Epithelial cell of proximal tubule (primary cell): ENCODE measurements at regions not wholly inside any gene's neighbourhood (a gene's known extent, or its start where the extent isn't known, plus 50 kb on each side); places are given as distances from the start of the nearest gene placed in this dataset.

Source experiments
- DNase-seq: peaks from one replicate; pipeline ENCODE4 v3.0.0-alpha.2; 2011; ENCODE audit warnings: low read depth
- H3K4me3 ChIP-seq: 2 replicates; pipeline ENCODE4 v1.5.1; 2011; ENCODE audit warnings: low read depth, mild to moderate bottlenecking, low read length
- CTCF ChIP-seq: conservative IDR thresholded peaks from 2 replicates; pipeline ENCODE4 v1.5.1; 2012; ENCODE audit warnings: low read depth, mild to moderate bottlenecking, low read length

- H3K4me3 ChIP-seq = no peak overlapping the region
- no peak for DNase-seq
- no peak for TF ChIP-seq CTCF
Observed at GRCh38 chr13:67351114-67351513, 121.0 kb upstream of the PCDH9 start.

- DNase-seq = no peak
- TF ChIP-seq CTCF = no peak
- no peak overlapping the region for H3K4me3 ChIP-seq
Observed at GRCh38 chr13:67343777-67344176, 113.6 kb upstream of the PCDH9 start.

- no peak overlapping the region for H3K4me3 ChIP-seq
- no peak for DNase-seq
- TF ChIP-seq CTCF = no peak
Observed at GRCh38 chr13:67341406-67341805, 111.3 kb upstream of the PCDH9 start.

- no peak for TF ChIP-seq CTCF
- DNase-seq = no peak
- H3K4me3 ChIP-seq = no peak overlapping the region
Observed at GRCh38 chr13:67330149-67330548, 100.0 kb upstream of the PCDH9 start.

- H3K4me3 ChIP-seq = no peak overlapping the region
- DNase-seq = no peak
- no peak for TF ChIP-seq CTCF
Observed at GRCh38 chr13:67328895-67329294, 98.8 kb upstream of the PCDH9 start.

GRCh38 chr13:67318860-67319259, 88.7 kb upstream of the PCDH9 start:
- DNase-seq = no peak
- H3K4me3 ChIP-seq = no peak overlapping the region
- no peak for TF ChIP-seq CTCF

GRCh38 chr13:67318398-67318797, 88.3 kb upstream of the PCDH9 start:
- DNase-seq = no peak
- H3K4me3 ChIP-seq = no peak overlapping the region
- TF ChIP-seq CTCF = no peak
